ENCODE measurements at regions not wholly inside any gene's neighbourhood (a gene's known extent, or its start where the extent isn't known, plus 50 kb on each side); places are given as distances from the start of the nearest gene placed in this dataset.

DNA sequence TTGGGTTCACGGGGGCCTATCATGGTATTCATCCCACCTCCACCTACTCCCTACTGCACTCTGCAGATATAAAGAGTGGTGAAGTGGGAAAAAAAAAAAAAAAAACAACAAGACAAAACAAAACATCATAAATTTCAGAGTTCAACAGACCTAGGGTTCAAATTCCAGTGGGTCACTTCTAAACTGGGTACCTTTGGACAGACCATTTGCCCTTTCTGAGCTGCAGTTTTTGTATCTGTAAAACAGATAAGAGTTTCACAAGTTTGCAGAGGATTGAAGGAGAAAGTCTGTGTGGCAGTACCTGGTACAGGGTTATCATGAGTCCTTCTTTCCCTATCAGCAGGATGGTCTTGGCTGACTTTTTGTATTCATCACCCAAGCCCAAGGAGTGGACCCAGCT is 211.2 kb upstream of the EEA1 start:
- DNase-seq (ENCODE audit: low spot score), result no peak
- TF ChIP-seq CTCF (IDR thresholded peaks at IDR 0.05; ENCODE audit: extremely low read depth, missing control alignments), result no peak

- DNase-seq (ENCODE audit: low spot score), result no peak
Observed at GRCh38 chr12:93140801-93141200, 211.7 kb upstream of the EEA1 start.

DNA sequence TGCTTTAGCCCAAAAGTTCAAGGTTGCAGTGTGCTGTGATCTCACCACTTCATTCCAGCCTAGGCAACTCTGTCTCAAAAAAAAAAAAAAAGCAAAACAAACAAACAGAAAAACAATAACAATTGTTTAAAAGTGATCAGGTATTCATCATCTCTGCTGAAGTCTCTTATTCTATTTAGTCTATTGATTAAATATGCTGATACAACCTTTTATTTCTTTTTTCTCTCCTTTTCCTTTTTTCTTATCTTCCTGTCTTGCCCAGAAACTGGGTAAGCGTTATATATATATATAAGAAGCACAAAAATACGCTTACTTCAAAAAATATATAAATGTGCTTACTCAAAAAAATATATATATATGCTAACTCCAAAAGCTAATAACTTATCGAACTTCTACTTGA is 213.8 kb upstream of the EEA1 start:
- TF ChIP-seq CTCF (IDR thresholded peaks at IDR 0.05; ENCODE audit: extremely low read depth, missing control alignments), result no peak
- DNase-seq (ENCODE audit: low spot score), result no peak

More at GRCh38 chr12:93140801-93141200, 211.7 kb upstream of the EEA1 start:
- TF ChIP-seq CTCF (IDR thresholded peaks at IDR 0.05; ENCODE audit: extremely low read depth, missing control alignments), result no peak

- DNase-seq (ENCODE audit: low spot score), result no peak
- no peak for TF ChIP-seq CTCF (IDR thresholded peaks at IDR 0.05; ENCODE audit: extremely low read depth, missing control alignments)
Observed at GRCh38 chr12:93144109-93144508, 215.0 kb upstream of the EEA1 start.

GRCh38 chr12:93145086-93145485 is 216.0 kb upstream of the EEA1 start:
- DNase-seq (ENCODE audit: low spot score), result no peak

GRCh38 chr12:93146263-93146939 is 217.3 kb upstream of the EEA1 start:
- no peak for DNase-seq (ENCODE audit: low spot score)
- no peak for TF ChIP-seq CTCF (IDR thresholded peaks at IDR 0.05; ENCODE audit: extremely low read depth, missing control alignments)

More at GRCh38 chr12:93145086-93145485, 216.0 kb upstream of the EEA1 start:
- TF ChIP-seq CTCF (IDR thresholded peaks at IDR 0.05; ENCODE audit: extremely low read depth, missing control alignments), result no peak

GRCh38 chr12:93146970-93147369 is 217.9 kb upstream of the EEA1 start:
- DNase-seq (ENCODE audit: low spot score), result no peak
- TF ChIP-seq CTCF (IDR thresholded peaks at IDR 0.05; ENCODE audit: extremely low read depth, missing control alignments), result no peak

Data from GM20000 (cell line).